GM21737 (cell line): ENCODE measurements at regions not wholly inside any gene's neighbourhood (a gene's known extent, or its start where the extent isn't known, plus 50 kb on each side); places are given as distances from the start of the nearest gene placed in this dataset.
"Not testable (repeated sequence)": the region's sequence is repeated elsewhere in the genome, so short reads cannot be mapped to it uniquely, and the experiment has no call there.

Experiments used
- ATAC-seq: cut with Tn5 transposase; IDR thresholded peaks from one replicate; pipeline ENCODE4 v1.9.1; 2021; ENCODE audit warnings: mild to moderate bottlenecking, moderate library complexity; ENCODE audit not compliant: unreplicated experiment

DNA sequence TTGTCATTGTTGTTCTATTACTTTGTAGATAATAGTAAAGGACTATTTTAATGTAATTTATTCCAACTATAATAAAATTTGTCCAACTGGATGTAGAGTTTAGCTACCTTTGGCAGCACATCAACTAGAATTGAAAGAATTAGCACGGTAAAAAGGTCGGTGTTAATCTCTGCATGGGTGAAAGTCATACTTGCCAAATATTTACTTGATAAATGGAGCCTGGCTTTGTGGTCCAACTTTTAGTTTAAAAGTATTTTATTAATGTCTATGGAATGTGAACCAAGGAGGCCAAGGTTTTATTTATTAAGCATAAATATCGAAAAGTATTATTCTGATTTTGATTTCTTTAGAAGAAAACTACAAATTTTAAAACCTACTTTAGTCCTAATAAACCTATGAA lies 1389.0 kb downstream of the PCDH9 start:
- no peak for ATAC-seq

DNA sequence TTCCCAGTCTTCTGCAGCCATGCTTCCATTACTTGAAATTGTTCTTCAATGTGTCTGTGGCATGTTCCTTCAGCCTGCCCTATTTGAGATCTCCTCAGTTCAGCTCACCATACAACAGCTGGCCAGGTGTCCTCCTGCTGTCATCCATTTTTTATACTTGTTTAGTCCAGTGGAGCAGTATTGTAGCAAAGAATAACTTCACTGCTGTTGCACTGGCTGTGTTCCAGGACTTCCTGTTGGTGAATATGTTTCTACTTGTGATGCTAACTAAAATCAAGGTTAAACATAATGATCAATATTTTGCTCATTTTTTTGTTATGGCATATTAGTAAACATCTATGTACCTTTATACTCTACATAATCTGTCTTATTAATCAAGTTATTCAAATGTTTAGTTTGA lies 1394.1 kb downstream of the PCDH9 start:
- ATAC-seq: no peak

DNA sequence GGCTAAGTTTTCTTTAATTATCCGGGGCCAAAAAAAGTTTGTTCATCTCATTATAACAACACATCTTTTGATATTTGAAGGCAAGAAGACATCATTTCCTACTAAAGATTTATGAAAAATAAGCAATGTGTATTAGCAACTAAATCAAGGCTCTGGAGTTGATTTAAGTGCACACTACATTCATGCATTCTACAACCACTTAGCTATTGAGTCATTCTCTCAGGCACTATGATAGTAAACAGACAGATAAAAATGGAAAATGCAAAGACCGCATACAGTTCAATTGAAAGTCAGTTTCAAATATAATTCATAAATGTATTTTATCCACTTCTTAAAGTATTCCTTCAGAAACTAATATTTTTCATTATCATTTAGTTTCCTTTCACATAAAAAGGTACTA lies 1395.2 kb downstream of the PCDH9 start:
- no peak for ATAC-seq

DNA sequence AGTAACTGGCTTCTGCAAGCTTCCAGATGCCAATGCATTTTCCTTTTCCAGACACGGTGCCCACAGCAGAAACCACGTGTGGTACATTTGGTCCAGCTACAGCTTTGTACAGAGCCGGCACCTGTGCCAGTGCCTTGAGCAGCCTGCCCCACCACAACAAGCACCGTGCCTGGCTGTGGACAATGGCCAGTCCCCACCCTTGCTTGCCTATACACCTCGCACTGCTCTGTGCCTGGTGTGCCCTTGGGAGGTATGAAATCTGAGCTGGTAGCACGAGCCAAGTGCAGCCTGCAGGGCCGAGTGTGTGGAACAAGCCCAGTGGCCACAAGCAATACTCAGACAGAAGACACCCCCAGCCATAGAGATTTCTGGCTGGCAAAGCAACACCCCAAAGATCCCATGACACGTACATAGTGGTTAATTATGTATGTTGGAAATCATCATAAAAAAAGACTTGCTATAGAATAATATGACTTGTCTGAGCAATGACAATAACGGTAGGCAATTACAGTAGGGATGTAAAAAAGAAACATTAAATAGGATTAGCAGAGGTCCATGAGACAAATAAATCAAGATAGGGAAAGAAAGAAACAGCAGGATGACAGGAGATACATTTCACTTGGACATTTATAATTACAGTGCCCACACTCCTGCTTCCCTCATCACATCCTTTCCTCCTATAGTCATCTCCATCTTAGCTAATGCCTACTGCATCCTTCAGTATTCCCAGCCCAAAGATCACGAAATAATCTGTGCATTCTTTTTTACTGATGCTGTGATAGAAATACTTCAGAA lies 1399.5 kb downstream of the PCDH9 start:
- ATAC-seq: no peak

DNA sequence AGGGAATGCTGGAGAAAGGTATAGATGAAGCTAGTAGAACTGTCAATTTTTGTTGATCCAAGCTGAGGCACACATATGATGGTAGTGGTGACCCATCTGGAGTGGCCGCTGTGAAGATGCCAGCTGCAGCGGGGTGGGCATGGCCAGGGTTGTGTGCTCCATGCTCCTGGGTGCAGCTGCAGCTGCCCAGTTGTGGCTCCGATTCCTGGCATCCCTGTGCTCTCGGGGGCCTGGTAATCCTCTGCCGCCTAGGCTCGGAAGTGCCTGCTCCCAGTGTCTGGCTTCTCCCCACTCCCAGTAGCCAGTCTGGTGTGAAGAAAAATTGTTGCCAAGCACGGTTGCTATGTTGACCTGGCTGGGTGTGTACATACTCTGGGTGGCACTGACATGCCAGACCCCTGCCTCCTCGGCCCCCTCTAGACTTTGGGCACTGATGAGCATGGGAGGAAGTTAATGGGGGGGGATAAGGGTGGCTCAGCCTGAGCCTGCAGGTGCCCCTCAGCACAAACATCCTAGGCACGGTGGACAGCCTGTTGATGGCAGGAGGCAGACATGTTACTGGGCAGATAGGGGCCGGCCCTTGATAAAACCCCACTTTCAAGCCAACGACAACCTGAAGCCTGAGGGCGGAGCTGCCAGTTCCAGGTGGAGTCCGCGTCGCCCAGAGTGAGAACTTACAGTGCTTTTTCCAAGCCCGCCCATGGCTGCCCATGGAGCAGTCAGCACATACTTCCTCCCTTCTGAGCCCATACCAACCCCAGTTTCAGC lies 1400.7 kb downstream of the PCDH9 start:
- ATAC-seq: no peak

DNA sequence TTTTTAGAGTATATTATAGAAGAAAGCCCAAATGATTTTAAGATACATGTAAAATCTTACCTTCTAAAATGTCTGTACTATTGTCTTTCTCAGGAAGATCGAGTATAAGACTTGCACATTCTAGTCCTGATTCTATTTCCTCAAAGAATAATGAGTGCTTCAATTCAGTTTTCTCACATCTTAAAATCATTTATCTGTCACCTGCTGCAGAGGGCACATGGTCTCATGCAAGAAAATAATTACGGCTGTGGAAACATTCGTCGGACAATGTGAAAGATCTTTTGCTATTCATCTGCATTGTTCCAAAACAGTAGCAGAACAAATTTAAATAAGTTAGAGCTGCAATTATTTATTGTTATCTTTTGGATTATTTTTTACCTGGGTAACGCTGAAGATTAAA lies 1403.5 kb downstream of the PCDH9 start:
- no peak for ATAC-seq

DNA sequence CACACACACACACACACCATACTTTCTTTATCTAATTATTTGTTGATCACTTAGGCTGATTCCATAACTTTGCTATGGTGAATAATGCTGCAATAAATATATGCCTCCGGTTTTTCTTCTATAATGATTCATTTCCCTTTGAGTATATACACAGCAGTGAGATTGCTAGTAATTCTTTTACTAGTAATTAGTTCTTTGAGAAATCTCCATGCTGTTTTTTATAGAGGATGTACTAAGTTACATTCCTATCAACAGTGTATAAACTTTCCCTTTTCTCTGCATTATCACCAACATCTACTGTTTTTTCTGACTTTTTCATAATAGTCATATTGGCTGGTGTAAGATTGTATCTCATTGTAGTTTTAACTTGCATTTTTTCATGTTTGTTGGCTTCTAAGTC lies 1405.1 kb downstream of the PCDH9 start:
- ATAC-seq: no peak

DNA sequence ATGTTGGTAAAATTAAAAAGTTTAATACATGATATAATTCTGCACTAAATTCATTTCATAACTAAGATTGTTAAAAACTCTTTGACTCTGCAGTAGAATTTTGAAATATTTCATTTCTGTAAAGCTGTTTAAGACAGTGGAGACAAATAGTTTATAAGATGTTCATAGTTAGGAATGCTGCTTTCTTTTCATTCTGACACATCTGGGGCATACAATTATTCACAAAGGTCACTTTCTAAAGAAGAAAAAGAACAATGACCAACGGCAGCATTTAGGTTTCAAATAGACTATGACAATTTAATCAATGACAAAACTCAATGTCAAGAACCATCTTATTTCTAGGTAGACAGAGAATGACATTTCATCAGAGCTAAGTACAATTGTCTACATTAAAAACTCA lies 1422.1 kb downstream of the PCDH9 start:
- no peak for ATAC-seq

DNA sequence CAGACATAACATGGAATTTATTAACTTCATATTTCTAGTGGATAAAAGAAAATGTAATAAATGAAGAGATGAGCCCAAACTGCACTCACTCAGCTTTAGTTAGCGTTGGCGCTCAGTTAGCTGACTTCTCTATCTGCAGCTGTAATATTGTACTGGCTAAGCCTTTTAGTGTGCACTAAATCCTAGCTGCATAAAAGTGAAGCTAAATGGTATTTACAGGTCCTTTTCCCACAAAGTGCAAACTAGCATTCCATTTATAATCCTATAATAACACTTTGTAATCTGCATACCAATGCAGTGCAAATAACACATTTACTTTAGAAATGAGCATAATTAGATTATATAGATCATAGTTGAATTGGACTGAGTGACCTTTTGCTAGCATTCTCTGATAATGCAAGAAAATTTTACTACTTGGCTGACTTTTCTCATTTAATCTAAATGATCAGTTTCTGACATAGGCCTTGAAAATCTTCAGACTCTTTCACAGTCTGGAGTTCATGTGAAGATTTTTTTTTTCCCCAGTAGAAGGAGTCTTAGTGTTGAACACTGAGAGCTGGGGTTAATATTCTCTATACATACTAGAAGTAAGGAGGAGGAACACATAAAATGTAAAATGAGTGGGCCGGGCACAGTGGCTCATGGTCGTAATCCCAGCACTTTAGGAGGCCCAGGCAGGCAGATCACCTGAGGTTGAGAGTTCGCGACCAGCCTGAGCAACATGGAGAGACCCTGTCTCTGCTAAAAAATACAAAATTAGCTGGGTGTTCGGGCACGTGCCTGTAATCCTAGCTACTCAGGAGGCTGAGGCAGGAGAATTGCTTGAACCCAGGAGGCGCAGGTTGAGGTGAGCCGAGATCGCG lies 1426.4 kb downstream of the PCDH9 start:
- no peak for ATAC-seq

DNA sequence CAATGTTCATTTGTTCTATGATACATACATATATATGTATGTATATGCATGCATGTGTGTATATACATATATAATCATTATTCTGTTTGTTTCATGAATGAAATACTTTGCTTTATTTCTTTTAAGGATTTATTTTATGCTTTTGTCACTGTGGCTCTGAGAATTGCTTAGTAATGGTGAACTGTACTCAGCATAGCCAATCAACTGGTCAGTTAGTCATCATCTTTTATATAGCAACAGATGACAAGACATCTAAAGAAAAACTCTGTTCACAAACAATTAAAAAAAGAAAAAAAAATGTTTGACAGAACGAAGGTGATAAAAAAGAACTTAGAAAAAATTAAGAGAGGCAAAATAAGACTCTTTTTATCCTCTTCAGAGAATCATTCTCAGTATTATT lies 1440.3 kb downstream of the PCDH9 start:
- ATAC-seq: no peak

DNA sequence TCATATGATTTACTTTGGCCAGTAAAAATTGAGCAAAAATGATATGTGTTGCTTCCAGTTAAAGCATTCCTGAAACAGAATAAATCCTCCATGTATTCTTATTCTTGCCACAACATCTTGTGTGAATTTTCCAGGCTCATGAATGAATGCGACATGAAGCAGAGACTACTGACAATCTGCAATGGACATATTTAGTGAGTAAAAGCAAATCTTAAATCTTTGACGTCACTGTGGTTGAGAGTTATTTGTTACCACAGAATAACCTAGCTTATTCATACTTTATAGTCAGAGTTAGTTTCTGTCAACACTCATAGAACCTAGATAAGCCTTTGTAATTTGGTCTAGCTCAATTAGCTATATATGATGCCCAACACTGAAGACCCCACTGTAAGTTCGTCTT lies 1443.1 kb downstream of the PCDH9 start:
- no peak for ATAC-seq

DNA sequence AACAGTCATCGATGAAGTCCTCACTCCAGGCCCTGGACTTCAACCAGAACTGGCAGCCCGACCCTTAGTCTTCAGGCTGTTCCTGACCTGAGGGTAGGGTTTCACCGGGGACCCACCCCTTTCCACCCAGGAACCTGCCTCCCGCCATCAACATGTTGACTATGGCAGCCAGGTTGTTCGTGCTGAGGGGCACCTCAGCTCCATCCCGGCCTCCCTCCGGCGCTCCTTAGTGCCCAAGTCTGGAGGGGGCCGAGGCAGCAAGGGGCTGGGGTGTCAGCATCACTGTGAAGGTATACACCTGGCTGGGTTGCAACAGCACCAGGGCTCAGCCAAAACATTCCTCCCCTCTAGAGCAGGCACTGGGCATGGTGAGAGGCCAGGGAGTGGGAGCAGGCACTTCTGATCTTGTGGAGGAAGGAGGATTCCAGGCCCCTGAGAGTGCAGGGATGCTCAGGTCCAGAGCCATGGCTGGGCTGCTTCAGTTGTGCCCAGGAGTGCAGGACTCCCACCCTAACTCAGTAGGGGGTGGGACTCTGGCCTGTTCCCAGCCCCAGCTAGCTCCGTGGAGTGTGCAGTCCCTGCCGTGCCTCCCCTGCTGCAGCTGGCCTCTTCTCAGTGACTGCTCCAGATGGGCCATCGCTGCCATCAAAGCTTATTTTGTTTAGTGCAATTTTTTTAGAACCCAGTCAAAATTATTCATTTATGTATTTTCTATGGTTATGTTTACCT lies 1445.9 kb downstream of the PCDH9 start:
- no peak for ATAC-seq

DNA sequence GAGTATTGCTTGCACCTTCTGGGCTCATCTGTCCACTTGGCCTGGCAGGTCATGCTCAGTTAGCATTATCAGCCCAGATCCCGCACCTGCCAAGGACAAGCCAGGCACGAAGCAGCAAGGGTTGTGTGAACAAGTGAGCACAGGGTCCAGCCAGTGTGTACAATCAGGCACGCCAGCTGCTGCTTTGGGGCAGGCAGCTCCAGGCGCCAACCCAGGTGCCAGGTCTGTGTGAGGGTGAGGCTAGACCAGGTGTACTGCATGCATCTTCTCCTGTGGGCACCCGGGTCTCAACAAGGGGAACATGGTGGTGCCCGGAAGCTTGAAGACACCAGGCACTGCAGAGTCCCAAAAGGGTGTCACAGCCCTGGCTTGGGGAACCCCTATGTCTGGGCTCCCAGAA lies 1446.8 kb downstream of the PCDH9 start:
- ATAC-seq: no peak

DNA sequence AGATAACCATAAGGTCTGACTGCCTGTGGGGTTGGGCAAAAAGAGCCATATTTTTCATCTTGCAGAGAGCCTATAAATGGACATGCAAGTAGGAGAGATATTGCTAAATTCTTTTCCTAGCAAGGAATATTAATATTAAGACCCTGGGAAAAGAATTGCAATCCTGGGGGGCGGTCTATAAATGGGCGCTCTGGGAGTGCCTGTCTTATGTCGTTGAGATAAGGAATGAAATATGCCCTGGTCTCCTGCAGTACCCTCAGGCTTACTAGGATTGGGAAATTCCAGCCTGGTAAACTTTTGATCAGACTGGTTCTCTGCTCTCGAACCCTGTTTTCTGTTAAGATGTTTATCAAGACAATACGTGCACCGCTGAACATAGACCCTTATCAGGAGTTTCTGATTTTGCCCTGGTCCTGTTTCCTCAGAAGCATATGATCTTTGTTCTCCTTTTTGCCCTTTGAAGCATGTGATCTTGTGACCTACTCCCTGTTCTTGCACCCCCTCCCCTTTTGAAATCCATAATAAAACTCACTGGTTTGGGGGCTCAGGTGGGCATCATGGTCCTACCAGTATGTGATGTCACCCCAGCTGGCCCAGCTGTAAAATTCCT lies 1458.3 kb downstream of the PCDH9 start:
- ATAC-seq: not testable (repeated sequence)

DNA sequence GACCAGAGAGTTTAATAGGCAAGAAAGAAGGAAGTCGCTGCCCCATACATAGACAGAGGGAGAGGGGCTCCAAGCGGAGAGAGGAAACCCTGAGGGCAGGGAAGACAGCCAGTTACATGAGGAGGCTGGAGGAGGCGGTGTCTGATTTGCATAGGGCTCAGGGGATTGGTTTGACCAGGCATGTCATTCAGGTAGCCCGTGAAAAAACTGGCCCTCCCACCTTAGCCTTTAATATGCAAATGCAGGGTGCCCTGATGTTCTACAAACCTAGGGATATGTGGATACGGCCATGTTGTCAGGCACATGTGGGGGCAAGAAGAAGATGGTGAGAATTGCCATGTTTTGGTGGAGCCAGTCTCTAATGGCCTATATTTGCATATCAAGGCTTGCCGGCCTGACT lies 1461.6 kb downstream of the PCDH9 start:
- no peak for ATAC-seq

DNA sequence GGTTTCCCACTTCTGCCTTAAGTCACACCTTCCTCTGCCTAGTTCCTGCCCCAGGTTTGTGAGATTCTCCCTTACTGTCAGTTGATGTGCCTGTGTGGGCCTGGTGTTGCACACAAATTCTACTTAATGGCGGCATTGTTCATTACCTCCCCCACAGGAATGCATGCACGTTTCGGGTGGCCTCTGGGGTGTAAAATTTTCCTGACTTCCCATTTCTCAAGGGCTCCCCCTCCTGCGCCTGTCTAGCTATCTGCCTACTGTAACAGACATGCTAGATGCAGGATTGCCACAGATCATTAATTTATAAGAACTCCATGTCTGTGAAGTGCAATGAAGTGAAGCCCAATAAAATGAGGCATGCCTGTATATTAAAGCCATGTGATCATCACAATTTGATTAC lies 1466.3 kb downstream of the PCDH9 start:
- no peak for ATAC-seq

DNA sequence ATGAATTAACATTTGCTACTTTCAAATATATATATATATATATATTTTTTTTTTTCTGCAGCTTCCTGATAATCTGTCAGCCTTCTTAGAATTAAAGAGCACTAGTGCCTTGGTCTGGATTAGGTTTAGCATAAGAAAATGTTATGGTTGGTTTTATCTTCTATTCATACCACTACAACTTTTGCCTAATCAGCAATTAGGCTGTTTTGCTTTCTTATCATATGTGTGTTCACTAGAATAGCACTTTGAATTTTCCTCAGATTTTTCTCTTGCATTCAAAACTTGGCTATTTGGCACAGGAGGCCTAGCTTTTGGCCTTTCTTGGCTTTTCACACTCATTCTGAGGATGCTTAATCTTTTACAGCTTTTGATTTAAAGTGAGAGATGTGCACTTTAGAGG lies 1468.1 kb downstream of the PCDH9 start:
- ATAC-seq: no peak

DNA sequence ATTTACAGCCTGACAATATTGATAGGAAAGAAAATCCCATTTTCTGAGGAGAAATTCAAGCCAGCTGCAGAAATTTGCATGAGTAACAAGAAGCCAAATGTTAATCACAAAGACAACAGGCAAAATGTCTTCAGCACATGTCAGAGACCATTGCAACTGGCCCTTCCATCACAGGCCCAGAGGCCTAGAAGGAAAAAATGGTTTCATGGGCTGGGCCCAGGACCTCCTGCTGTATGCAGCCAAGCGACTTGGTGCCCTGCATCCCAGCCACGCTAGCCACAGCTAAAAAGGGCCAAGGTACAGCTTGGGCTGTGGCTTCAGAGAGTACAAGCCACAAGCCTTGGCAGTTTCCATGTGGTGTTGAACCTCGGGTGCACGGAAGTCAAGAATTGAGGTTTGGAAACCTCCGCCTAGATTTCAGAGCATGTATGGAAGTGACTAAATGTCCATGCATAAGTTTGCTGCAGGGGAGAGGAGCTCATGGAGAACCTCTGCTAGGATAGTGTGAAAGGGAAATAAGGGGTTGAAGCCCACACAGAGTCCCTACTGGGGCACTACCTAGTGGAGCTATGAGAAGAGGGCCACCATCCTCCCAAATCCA lies 1474.0 kb downstream of the PCDH9 start:
- no peak for ATAC-seq

DNA sequence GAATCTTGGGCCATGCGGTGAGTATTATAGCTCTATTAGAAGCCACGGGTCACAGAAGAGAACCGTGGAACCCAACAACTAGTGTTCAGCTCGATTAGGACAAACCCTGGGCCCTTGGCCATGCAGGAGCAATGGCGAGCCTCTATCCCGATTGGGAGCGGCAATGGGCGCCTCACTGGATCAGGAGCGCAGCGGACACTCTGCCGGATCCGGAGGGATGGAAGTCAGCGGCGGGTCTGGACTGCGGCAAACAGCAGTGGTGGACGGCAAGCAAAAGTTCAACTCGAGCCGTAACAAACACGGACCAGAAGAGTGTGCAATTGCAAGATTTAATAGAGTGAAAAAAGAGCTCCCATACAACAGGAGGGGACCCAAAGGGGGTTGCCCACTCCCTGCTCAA lies 1481.9 kb downstream of the PCDH9 start:
- ATAC-seq: no peak

DNA sequence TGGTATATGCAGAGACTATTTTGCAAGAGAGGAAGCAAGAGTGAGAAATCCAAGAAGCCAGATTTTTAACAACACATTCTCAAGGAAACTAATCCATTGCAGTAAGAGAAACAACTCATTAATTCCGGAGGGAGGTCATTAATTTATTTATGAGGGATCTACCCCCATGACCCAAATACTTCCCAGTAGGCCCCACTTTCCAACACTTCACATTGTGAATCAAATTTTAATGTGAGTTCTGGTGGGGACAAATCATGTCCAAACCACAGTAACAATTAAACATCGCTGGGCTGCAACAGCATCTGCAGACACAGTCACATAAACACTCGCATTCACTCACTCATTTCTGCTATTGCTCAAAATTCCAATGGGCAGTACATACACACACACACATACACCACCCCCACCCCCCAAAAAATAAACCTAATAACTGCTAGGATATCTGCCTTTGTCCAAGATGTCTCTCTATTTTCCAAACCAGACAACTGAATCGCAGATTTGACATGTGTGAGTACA lies 1483.7 kb downstream of the PCDH9 start:
- ATAC-seq: no peak
